Gastroesophageal sphincter (tissue), 4 donors: ENCODE measurements at regions not wholly inside any gene's neighbourhood (a gene's known extent, or its start where the extent isn't known, plus 50 kb on each side); places are given as distances from the start of the nearest gene placed in this dataset.
A peak's percentile ranks its signal among the peaks of the same experiment; 100 is the strongest.

Experiments used
- ATAC-seq: fragments of 150-250 bp; one replicate; pipeline ENCODE4 v1.9.1; 2016; ENCODE audit warnings: mild to moderate bottlenecking, moderate library complexity
- H3K27ac ChIP-seq, 4 donors: fragments of 200-600 bp; sonication (generic) in 3 of 4; 1 replicate in 3 of 4; 2 replicates in 1 of 4; pipeline ENCODE4 v1.5.1; 2016 to 2019
- H3K27me3 ChIP-seq: fragments of 200-600 bp; sonication (generic); one replicate; pipeline ENCODE4 v1.5.1; 2019
- H3K36me3 ChIP-seq, 2 donors: fragments of 200-600 bp; sonication (generic); one replicate each; pipeline ENCODE4 v1.5.1; 2019; ENCODE audit warnings: control low read depth in 1 of 2
- H3K4me1 ChIP-seq, 3 donors: fragments of 200-600 bp; sonication (generic); 1 replicate in 2 of 3; 2 replicates in 1 of 3; pipeline ENCODE4 v1.5.1; 2016 to 2019; ENCODE audit warnings: control low read depth in 2 of 3
- H3K4me3 ChIP-seq, 2 donors: fragments of 200-600 bp; sonication (generic); one replicate each; pipeline ENCODE4 v1.5.1; 2019; ENCODE audit warnings: mild to moderate bottlenecking in 1 of 2, moderate library complexity in 1 of 2
- H3K9me3 ChIP-seq, 3 donors: fragments of 200-600 bp; sonication (generic); one replicate each; pipeline ENCODE4 v1.5.1; 2017 to 2019; ENCODE audit warnings: control low read depth in 2 of 3
- CTCF ChIP-seq, 4 experiments: fragments of 200-600 bp in 2 of 4; fragments of 450-650 bp in 2 of 4; sonication (generic) in 1 of 4; IDR thresholded peaks; one replicate each; pipeline ENCODE4 v1.5.1; 2017 to 2019; ENCODE audit warnings: antibody characterized with exemption in 4 of 4, mild to moderate bottlenecking in 2 of 4, moderate library complexity in 2 of 4
- EP300 ChIP-seq: sonication (generic); formaldehyde crosslinking; IDR thresholded peaks from one replicate; pipeline ENCODE4 v1.6.1; 2017; ENCODE audit warnings: antibody characterized with exemption, mild to moderate bottlenecking
- POLR2A ChIP-seq, 2 donors: fragments of 450-650 bp; IDR thresholded peaks; one replicate each; pipeline ENCODE4 v1.6.1; 2017; ENCODE audit warnings: antibody characterized with exemption in 2 of 2, mild to moderate bottlenecking in 2 of 2, moderate library complexity in 1 of 2
- POLR2AphosphoS5 ChIP-seq: sonication (generic); formaldehyde crosslinking; IDR thresholded peaks from one replicate; pipeline ENCODE4 v1.6.1; 2017; ENCODE audit warnings: antibody characterized with exemption
- WGBS, 2 donors: methylation state at CpG; one replicate each; pipeline ENCODE4 v1.1.5; 2018; ENCODE audit warnings: low coverage in 1 of 2; 5-methylcytosine and 5-hydroxymethylcytosine counted together

- ATAC-seq: peak; percentile 81
- WGBS, 2 donors: 30 to 60% methylated on average over 1 to 2 of the region's 6 CpGs
- TF ChIP-seq CTCF (IDR thresholded peaks at IDR 0.05) (no peak), POLR2AphosphoS5 (no peak), POLR2A (IDR thresholded peaks at IDR 0.05) (no peak), EP300 (no peak)
- H3K4me3 ChIP-seq: no peak overlapping the region
- no peaks in the 10 kb centered on the region for H3K4me1 ChIP-seq
- H3K9me3 ChIP-seq: no peaks in the 10 kb centered on the region
- H3K27ac ChIP-seq: no peak overlapping the region
- peaks cover 61% of the 10 kb centered on the region for H3K27me3 ChIP-seq
- H3K36me3 ChIP-seq: no peaks in the 10 kb centered on the region
Measured at GRCh38 chr1:18041102-18041501, 66.5 kb upstream of the IGSF21 start.

DNA sequence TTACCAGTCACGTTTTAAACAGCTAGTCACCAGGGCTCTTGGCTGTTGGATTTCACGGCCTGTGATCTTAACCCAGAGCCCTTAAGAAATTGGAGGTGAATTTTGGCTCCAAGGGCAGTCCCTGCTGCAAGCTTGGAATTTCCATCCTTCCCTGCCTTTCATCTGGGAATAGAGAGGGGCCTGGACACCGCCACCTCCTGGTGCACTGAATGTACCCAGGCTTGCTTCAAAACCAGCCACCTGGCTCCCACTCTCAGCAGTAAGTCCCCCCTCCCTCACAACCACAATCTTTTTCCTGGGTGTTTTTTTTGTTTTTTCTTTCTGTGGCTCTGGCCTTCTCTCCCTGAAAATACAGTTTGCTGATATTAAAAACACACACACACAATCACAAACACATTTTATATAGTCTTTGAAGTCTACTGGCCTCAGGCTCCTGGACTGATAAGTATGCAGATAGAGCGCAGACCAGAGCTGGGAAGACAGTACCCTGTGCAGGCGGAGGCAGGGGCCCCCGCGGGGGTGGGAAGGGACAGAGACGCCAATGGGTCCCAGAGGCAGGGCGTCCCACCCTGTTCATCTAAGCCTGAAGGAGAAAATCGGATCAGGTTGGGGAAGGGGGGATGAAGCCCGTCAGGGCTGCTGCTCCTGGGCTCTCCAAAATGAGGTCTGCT is 65.8 kb upstream of the IGSF21 start:
- no peak overlapping the region for H3K4me3 ChIP-seq
- WGBS, 2 donors: 42 to 80% methylated on average over 1 to 3 of the region's 11 CpGs
- ATAC-seq: no peak
- TF ChIP-seq POLR2AphosphoS5 (no peak), CTCF (IDR thresholded peaks at IDR 0.05) (no peak), EP300 (no peak), POLR2A (IDR thresholded peaks at IDR 0.05) (no peak)
- H3K27me3 ChIP-seq: peaks cover 62% of the 10 kb centered on the region
- H3K36me3 ChIP-seq: no peaks in the 10 kb centered on the region
- H3K27ac ChIP-seq: no peak overlapping the region
- H3K9me3 ChIP-seq: no peaks in the 10 kb centered on the region
- no peaks in the 10 kb centered on the region for H3K4me1 ChIP-seq

DNA sequence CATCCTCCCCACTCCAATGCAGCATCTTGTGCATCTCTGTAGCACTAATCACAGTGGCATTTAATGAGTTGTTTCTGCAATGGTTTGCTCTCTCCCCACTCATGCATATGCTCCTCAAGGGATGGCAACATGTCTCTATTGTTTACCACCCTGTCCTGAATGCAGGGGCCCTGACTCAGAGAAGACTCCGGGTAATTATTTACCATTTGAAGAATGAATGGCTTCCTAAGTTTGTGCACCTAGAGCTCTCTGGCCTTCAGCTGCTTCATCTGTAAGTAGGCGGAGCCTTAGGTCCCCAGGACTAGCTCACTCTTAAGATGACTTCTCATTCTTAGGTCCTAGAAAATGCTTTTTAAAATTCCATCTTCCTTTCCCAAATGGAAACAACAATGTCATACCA is 63.7 kb upstream of the IGSF21 start:
- no peaks in the 10 kb centered on the region for H3K36me3 ChIP-seq
- 58 to 79% methylated on average over 2 of the region's 2 CpGs for WGBS, 2 donors
- ATAC-seq: no peak
- no peak overlapping the region for H3K27ac ChIP-seq
- H3K9me3 ChIP-seq: no peaks in the 10 kb centered on the region
- peaks cover 71% of the 10 kb centered on the region for H3K27me3 ChIP-seq
- TF ChIP-seq POLR2AphosphoS5 (no peak), EP300 (no peak), CTCF (IDR thresholded peaks at IDR 0.05) (no peak), POLR2A (IDR thresholded peaks at IDR 0.05) (no peak)
- H3K4me1 ChIP-seq: no peaks in the 10 kb centered on the region
- H3K4me3 ChIP-seq: no peak overlapping the region

DNA sequence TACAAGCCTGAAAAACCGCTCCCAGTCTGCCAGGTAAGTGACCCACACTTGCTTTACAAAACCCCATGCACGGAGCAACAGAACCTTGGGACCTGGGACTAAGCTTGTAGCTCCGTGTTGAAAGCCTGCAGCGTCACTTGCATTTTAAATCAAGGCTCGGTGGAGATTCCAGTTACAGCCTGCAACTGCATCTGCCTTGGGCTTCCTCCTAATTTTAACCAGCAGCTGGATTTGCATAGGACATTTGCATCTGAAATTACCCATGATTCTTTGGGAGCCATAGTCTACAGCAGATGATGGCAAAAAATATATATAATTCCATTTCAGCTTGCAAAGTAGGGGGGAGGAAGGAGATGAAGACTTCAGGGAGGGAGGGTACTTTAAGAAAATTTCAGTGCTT is 62.4 kb upstream of the IGSF21 start:
- H3K36me3 ChIP-seq: no peaks in the 10 kb centered on the region
- 40% methylated on average over 4 of the region's 5 CpGs; no CpG with 5 or more reads in 1 of the 2 donors for WGBS, 2 donors
- no peaks in the 10 kb centered on the region for H3K9me3 ChIP-seq
- H3K4me3 ChIP-seq: no peak overlapping the region
- ATAC-seq: no peak
- H3K4me1 ChIP-seq: no peaks in the 10 kb centered on the region
- TF ChIP-seq EP300 (no peak), POLR2A (IDR thresholded peaks at IDR 0.05) (no peak), POLR2AphosphoS5 (no peak), CTCF (IDR thresholded peaks at IDR 0.05) (no peak)
- H3K27ac ChIP-seq: no peak overlapping the region
- H3K27me3 ChIP-seq: peaks cover 65% of the 10 kb centered on the region

DNA sequence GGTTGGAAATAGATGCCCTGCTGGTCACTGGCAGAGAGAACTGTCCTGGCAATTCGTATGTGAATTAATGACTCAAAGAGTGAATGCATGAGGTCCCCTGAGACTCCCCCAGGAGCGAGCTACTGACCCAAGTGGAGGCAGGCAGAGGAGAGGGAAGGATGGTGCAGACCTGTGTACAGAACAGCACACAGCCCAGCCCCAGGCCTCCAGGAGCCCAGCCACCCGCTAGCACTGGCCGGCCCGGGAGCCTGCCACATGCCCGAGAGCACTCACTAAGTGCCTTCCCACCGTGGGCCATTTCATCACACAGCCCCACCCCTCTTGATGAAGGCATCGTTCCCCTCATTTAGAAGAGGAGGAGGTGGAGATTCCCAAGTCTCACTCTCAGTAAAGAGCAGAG is 62.0 kb upstream of the IGSF21 start:
- Histone ChIP-seq H3K36me3 (no peaks in the 10 kb centered on the region), H3K9me3 (no peaks in the 10 kb centered on the region), H3K27ac (no peak overlapping the region), H3K27me3 (peaks cover 61% of the 10 kb centered on the region), H3K4me3 (no peak overlapping the region), H3K4me1 (no peaks in the 10 kb centered on the region)
- no peak for ATAC-seq
- 35 to 63% methylated on average over 2 of the region's 8 CpGs for WGBS, 2 donors
- TF ChIP-seq EP300 (no peak), POLR2AphosphoS5 (no peak), CTCF (IDR thresholded peaks at IDR 0.05) (no peak), POLR2A (IDR thresholded peaks at IDR 0.05) (no peak)
